ENCODE measurements at regions not wholly inside any gene's neighbourhood (a gene's known extent, or its start where the extent isn't known, plus 50 kb on each side); places are given as distances from the start of the nearest gene placed in this dataset.

- TF ChIP-seq REST (IDR thresholded peaks at IDR 0.05; ENCODE audit: unreplicated experiment) (no peak), NANOG (IDR thresholded peaks at IDR 0.05; ENCODE audit: borderline replicate concordance) (no peak), ZNF331 (CRISPR knock-in tag; IDR thresholded peaks at IDR 0.05; ENCODE audit: low read depth) (no peak), ZNF114 (CRISPR knock-in tag; IDR thresholded peaks at IDR 0.05) (no peak), JUNB (IDR thresholded peaks at IDR 0.05; ENCODE audit: unreplicated experiment) (no peak), CREB1 (CRISPR knock-in tag; IDR thresholded peaks at IDR 0.05; ENCODE audit: low read depth) (no peak), STAT1 (IDR thresholded peaks at IDR 0.05; ENCODE audit: unreplicated experiment) (no peak), EZH2 (IDR thresholded peaks at IDR 0.05; ENCODE audit: low read depth, unreplicated experiment) (no peak)
These were observed 1009.2 kb downstream of the SORCS3 start (continued) for GRCh38 chr10:105650306-105650705.

- H3K36me3 ChIP-seq (ENCODE audit: insufficient read depth) = no peaks in the 10 kb centered on the region
- ATAC-seq (no peak), DNase-seq (ENCODE audit: low spot score) (no peak)
- no peak overlapping the region for H3K27ac ChIP-seq (ENCODE audit: low read depth)
- no peak overlapping the region for H3K4me3 ChIP-seq
- peaks cover 23% of the 10 kb centered on the region for H3K4me1 Mint-ChIP-seq
- H3K27ac Mint-ChIP-seq = no peak overlapping the region
- peaks cover 31% of the 10 kb centered on the region for H3K4me1 ChIP-seq (ENCODE audit: insufficient read depth)
- no peaks in the 10 kb centered on the region for H3K9me3 Mint-ChIP-seq
- no peaks in the 10 kb centered on the region for H3K27me3 ChIP-seq (ENCODE audit: insufficient read depth)
- H3K27me3 Mint-ChIP-seq (ENCODE audit: insufficient read depth, low read depth, poor library complexity) = no peaks in the 10 kb centered on the region
- H3K36me3 Mint-ChIP-seq (ENCODE audit: low read depth) = no peaks in the 10 kb centered on the region
- H4K20me1 ChIP-seq (replicated peaks; ENCODE audit: insufficient read depth) = no peaks in the 10 kb centered on the region
- H3K4me2 ChIP-seq = no peak overlapping the region
- no peak overlapping the region for H2AFZ ChIP-seq
- no peak overlapping the region for H3K4me3 Mint-ChIP-seq
- no peaks in the 10 kb centered on the region for H3F3A ChIP-seq (replicated peaks; ENCODE audit: low read depth)
- 0 out of 2 replicates have a peak, but pooled peaks cover 2% of the 10 kb centered on the region for H3K9me2 ChIP-seq (ENCODE audit: insufficient read depth)
- H3K79me2 ChIP-seq (replicated peaks; ENCODE audit: insufficient read depth) = no peaks in the 10 kb centered on the region
- no peak for TF ChIP-seq ZNF331 (CRISPR knock-in tag; IDR thresholded peaks at IDR 0.05; ENCODE audit: low read depth)
- TF ChIP-seq CREB1 (CRISPR knock-in tag; IDR thresholded peaks at IDR 0.05; ENCODE audit: low read depth) = no peak
- TF ChIP-seq ETS1 (IDR thresholded peaks at IDR 0.05) = no peak
- TF ChIP-seq POLR2AphosphoS5 (IDR thresholded peaks at IDR 0.05; ENCODE audit: low read depth) = no peak
- no peak for TF ChIP-seq STAT1 (IDR thresholded peaks at IDR 0.05; ENCODE audit: unreplicated experiment)
- no peak for TF ChIP-seq EZH2 (IDR thresholded peaks at IDR 0.05; ENCODE audit: low read depth, unreplicated experiment)
- TF ChIP-seq EZH2phosphoT487 (IDR thresholded peaks at IDR 0.05; ENCODE audit: unreplicated experiment) = no peak
- TF ChIP-seq ZNF114 (CRISPR knock-in tag; IDR thresholded peaks at IDR 0.05) = no peak
- no peak for TF ChIP-seq ZNF462 (CRISPR knock-in tag; IDR thresholded peaks at IDR 0.05)
- TF ChIP-seq CTCF (conservative IDR thresholded peaks at IDR 0.05; ENCODE audit: low read depth in 2 of 2) = no peak
- TF ChIP-seq NANOG (IDR thresholded peaks at IDR 0.05; ENCODE audit: borderline replicate concordance) = no peak
- no peak for TF ChIP-seq JUNB (IDR thresholded peaks at IDR 0.05; ENCODE audit: unreplicated experiment)
These were observed 1006.3 kb downstream of the SORCS3 start for GRCh38 chr10:105647354-105647753.

Measured in GM23338 (cell line).